ENCODE measurements at regions not wholly inside any gene's neighbourhood (a gene's known extent, or its start where the extent isn't known, plus 50 kb on each side); places are given as distances from the start of the nearest gene placed in this dataset.

- H3K9me1 ChIP-seq (replicated peaks; ENCODE audit: control insufficient read depth, extremely low read depth, insufficient read depth, low read length), result no peaks in the 10 kb centered on the region
- no peak for DNase-seq (ENCODE audit: low read depth, low spot score)
- intact Hi-C loops (cut with micrococcal nuclease), result no loop called here
- no peak overlapping the region for H3K4me2 ChIP-seq (ENCODE audit: insufficient read depth, low read length)
- no peaks in the 10 kb centered on the region for H3K4me1 ChIP-seq (ENCODE audit: control insufficient read depth, extremely low read depth, insufficient read depth, low read length)
- H2AFZ ChIP-seq (ENCODE audit: low read depth, low read length), result no peak overlapping the region
- dilution Hi-C loops (cut with MboI; ENCODE audit: extremely low pct_ligation_motif_present, low sequenced_read_pairs), result no loop called here
- BruUV-seq (replicated peaks), result no TSS peak
- TF ChIP-seq MYC (IDR thresholded peaks at IDR 0.05; ENCODE audit: low read depth, low read length) (no peak), FOS (IDR thresholded peaks at IDR 0.05; ENCODE audit: borderline replicate concordance, insufficient read depth, low read length) (no peak), POLR2A (IDR thresholded peaks at IDR 0.05; ENCODE audit: low read depth, low read length) (no peak), JUN (IDR thresholded peaks at IDR 0.05; ENCODE audit: borderline replicate concordance, insufficient read depth, insufficient read length, low read depth) (no peak)
- TF ChIP-seq, protein P1, sequence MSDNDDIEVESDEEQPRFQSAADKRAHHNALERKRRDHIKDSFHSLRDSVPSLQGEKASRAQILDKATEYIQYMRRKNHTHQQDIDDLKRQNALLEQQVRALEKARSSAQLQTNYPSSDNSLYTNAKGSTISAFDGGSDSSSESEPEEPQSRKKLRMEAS (IDR thresholded peaks at IDR 0.05; ENCODE audit: insufficient read depth, insufficient read length), result no peak
- no peaks in the 10 kb centered on the region for H4K20me1 ChIP-seq (replicated peaks; ENCODE audit: control insufficient read depth, extremely low read depth, insufficient read depth, low read length)
- no peak overlapping the region for H3K4me3 ChIP-seq (replicated peaks in 1 of 3; ENCODE audit: insufficient read depth in 1 of 3, low read depth in 1 of 3, low read length in 3 of 3)
- peaks cover 13 to 32% of the 10 kb centered on the region in 2 experiments for H3K27me3 ChIP-seq (ENCODE audit: control insufficient read depth in 2 of 2, insufficient read depth in 2 of 2, low read length in 2 of 2)
- ChIA-PET CTCF (no interaction called here), POLR2A (no interaction called here)
- H3K79me2 ChIP-seq (ENCODE audit: control insufficient read depth, insufficient read depth, low read length), result no peaks in the 10 kb centered on the region
- no peaks in the 10 kb centered on the region for H3K36me3 ChIP-seq (ENCODE audit: control insufficient read depth in 2 of 2, extremely low read depth in 1 of 2, insufficient read depth in 2 of 2, low read length in 2 of 2)
- H3K9me3 ChIP-seq (replicated peaks; ENCODE audit: control insufficient read depth, insufficient read depth, low read length), result no peaks in the 10 kb centered on the region
- H3K27ac ChIP-seq (ENCODE audit: insufficient read depth, low read depth, low read length), result no peak overlapping the region
- no peak for FAIRE-seq
- no peak overlapping the region for H3K9ac ChIP-seq (replicated peaks; ENCODE audit: extremely low read depth, insufficient read depth, low read length)
Observed at GRCh38 chr2:100721693-100722092, 98.2 kb upstream of the NPAS2 start.

- H3K4me2 ChIP-seq (ENCODE audit: insufficient read depth, low read length), result no peak overlapping the region
- no peak overlapping the region for H3K4me3 ChIP-seq (replicated peaks in 1 of 3; ENCODE audit: insufficient read depth in 1 of 3, low read depth in 1 of 3, low read length in 3 of 3)
- no peaks in the 10 kb centered on the region for H3K9me1 ChIP-seq (replicated peaks; ENCODE audit: control insufficient read depth, extremely low read depth, insufficient read depth, low read length)
- TF ChIP-seq FOS (IDR thresholded peaks at IDR 0.05; ENCODE audit: borderline replicate concordance, insufficient read depth, low read length), result no peak
- TF ChIP-seq MYC (IDR thresholded peaks at IDR 0.05; ENCODE audit: low read depth, low read length), result no peak
- TF ChIP-seq, protein P1 (IDR thresholded peaks at IDR 0.05; ENCODE audit: insufficient read depth, insufficient read length), result no peak
- no peak for TF ChIP-seq POLR2AphosphoS5 (IDR thresholded peaks at IDR 0.05; ENCODE audit: insufficient read depth, low read depth, low read length)
- no peak for TF ChIP-seq EZH2 (IDR thresholded peaks at IDR 0.05; ENCODE audit: borderline replicate concordance, low read depth, low read length, severe bottlenecking)
- TF ChIP-seq, protein P2, sequence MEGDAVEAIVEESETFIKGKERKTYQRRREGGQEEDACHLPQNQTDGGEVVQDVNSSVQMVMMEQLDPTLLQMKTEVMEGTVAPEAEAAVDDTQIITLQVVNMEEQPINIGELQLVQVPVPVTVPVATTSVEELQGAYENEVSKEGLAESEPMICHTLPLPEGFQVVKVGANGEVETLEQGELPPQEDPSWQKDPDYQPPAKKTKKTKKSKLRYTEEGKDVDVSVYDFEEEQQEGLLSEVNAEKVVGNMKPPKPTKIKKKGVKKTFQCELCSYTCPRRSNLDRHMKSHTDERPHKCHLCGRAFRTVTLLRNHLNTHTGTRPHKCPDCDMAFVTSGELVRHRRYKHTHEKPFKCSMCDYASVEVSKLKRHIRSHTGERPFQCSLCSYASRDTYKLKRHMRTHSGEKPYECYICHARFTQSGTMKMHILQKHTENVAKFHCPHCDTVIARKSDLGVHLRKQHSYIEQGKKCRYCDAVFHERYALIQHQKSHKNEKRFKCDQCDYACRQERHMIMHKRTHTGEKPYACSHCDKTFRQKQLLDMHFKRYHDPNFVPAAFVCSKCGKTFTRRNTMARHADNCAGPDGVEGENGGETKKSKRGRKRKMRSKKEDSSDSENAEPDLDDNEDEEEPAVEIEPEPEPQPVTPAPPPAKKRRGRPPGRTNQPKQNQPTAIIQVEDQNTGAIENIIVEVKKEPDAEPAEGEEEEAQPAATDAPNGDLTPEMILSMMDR (IDR thresholded peaks at IDR 0.05; ENCODE audit: extremely low read depth in 1 of 2, insufficient read depth in 1 of 2, low read depth in 1 of 2, low read length in 2 of 2), result no peak
- TF ChIP-seq POLR2A (IDR thresholded peaks at IDR 0.05; ENCODE audit: low read depth, low read length), result no peak
- H3K27me3 ChIP-seq (ENCODE audit: control insufficient read depth in 2 of 2, insufficient read depth in 2 of 2, low read length in 2 of 2), result peaks cover 13 to 32% of the 10 kb centered on the region in 2 experiments
- H3K4me1 ChIP-seq (ENCODE audit: control insufficient read depth, extremely low read depth, insufficient read depth, low read length), result no peaks in the 10 kb centered on the region
- dilution Hi-C loops (cut with MboI; ENCODE audit: extremely low pct_ligation_motif_present, low sequenced_read_pairs), result no loop called here
- BruUV-seq (replicated peaks), result no TSS peak
- no peak overlapping the region for H3K27ac ChIP-seq (ENCODE audit: insufficient read depth, low read depth, low read length)
- no peaks in the 10 kb centered on the region for H3K79me2 ChIP-seq (ENCODE audit: control insufficient read depth, insufficient read depth, low read length)
- CTCF ChIA-PET, result no interaction called here
- H3K36me3 ChIP-seq (ENCODE audit: control insufficient read depth in 2 of 2, extremely low read depth in 1 of 2, insufficient read depth in 2 of 2, low read length in 2 of 2), result no peaks in the 10 kb centered on the region
- POLR2A ChIA-PET, result no interaction called here
- FAIRE-seq (no peak), DNase-seq (ENCODE audit: low read depth, low spot score) (no peak)
- no peaks in the 10 kb centered on the region for H4K20me1 ChIP-seq (replicated peaks; ENCODE audit: control insufficient read depth, extremely low read depth, insufficient read depth, low read length)
- no peaks in the 10 kb centered on the region for H3K9me3 ChIP-seq (replicated peaks; ENCODE audit: control insufficient read depth, insufficient read depth, low read length)
- H2AFZ ChIP-seq (ENCODE audit: low read depth, low read length), result no peak overlapping the region
- no peak overlapping the region for H3K9ac ChIP-seq (replicated peaks; ENCODE audit: extremely low read depth, insufficient read depth, low read length)
- intact Hi-C loops (cut with micrococcal nuclease), result no loop called here
Observed at GRCh38 chr2:100722125-100722524, 97.8 kb upstream of the NPAS2 start.
